ENCODE measurements at regions not wholly inside any gene's neighbourhood (a gene's known extent, or its start where the extent isn't known, plus 50 kb on each side); places are given as distances from the start of the nearest gene placed in this dataset.

GRCh38 chr13:90049989-90050671 is 1297.4 kb upstream of the MIR17HG start:
- ChIA-PET POLR2A (no interaction called here), RAD21 (ENCODE audit: low non-redundant PET in 1 of 2, low total read pairs in 2 of 2, uncharacterized antibody in 2 of 2, unreplicated experiment in 2 of 2) (no interaction called here), CTCF (no interaction called here)
- no peak overlapping the region for H3K9ac ChIP-seq (ENCODE audit: low read length)
- H3K9me2 ChIP-seq (ENCODE audit: insufficient read depth): no peaks in the 10 kb centered on the region
- DNase-seq (ENCODE audit: low read depth, low spot score) (no peak), ATAC-seq (no peak)
- H2AFZ ChIP-seq (ENCODE audit: low read depth, low read length, poor library complexity, severe bottlenecking): no peak overlapping the region
- no TSS peak for BruUV-seq (replicated peaks)
- H3K27ac ChIP-seq (ENCODE audit: low read depth, low read length): no peak overlapping the region
- peaks cover 0 to 3% of the 10 kb centered on the region in 2 experiments; a peak in 2 of 4 replicates for H3K4me1 ChIP-seq (ENCODE audit: control insufficient read depth in 1 of 2, insufficient read depth in 2 of 2, low read length in 2 of 2)
- no peak overlapping the region for H3K4me3 ChIP-seq (replicated peaks in 1 of 2; ENCODE audit: low read depth in 1 of 2, low read length in 2 of 2)
- no peaks in the 10 kb centered on the region for H3K36me3 ChIP-seq (ENCODE audit: control insufficient read depth in 1 of 2, insufficient read depth in 2 of 2, low read length in 2 of 2)
- H3K79me2 ChIP-seq (ENCODE audit: insufficient read depth, low read length): no peaks in the 10 kb centered on the region
- intact Hi-C loops (cut with micrococcal nuclease): no loop called here
- H3K27me3 ChIP-seq (ENCODE audit: insufficient read depth, low read length): no peaks in the 10 kb centered on the region
- H3K4me2 ChIP-seq (ENCODE audit: low read length): no peak overlapping the region
- H3K9me3 ChIP-seq (ENCODE audit: control insufficient read depth in 1 of 2, insufficient read depth in 1 of 2, low read depth in 1 of 2, low read length in 2 of 2): peaks cover 6% of the 10 kb centered on the region in 2 experiments; a peak in 2 of 4 replicates
- no peaks in the 10 kb centered on the region for H4K20me1 ChIP-seq (ENCODE audit: insufficient read depth)
- TF ChIP-seq MAX (IDR thresholded peaks at IDR 0.05) (no peak), EZH2 (IDR thresholded peaks at IDR 0.05) (no peak), ZBTB33 (IDR thresholded peaks at IDR 0.05; ENCODE audit: extremely low read depth, insufficient replicate concordance, low read length) (no peak), CEBPB (IDR thresholded peaks at IDR 0.05; ENCODE audit: low read depth) (no peak), CBX3 (IDR thresholded peaks at IDR 0.05; ENCODE audit: low read depth) (no peak), EZH2phosphoT487 (IDR thresholded peaks at IDR 0.05; ENCODE audit: borderline replicate concordance) (no peak), FOSL1 (IDR thresholded peaks at IDR 0.05; ENCODE audit: low read depth) (no peak), ZNF274 (IDR thresholded peaks at IDR 0.05; ENCODE audit: low read depth, low read length) (no peak), CTCF (IDR thresholded peaks at IDR 0.05 in 2 of 3, conservative IDR thresholded peaks at IDR 0.05 in 1 of 3; ENCODE audit: borderline replicate concordance in 1 of 3, insufficient read depth in 1 of 3, low read depth in 2 of 3, low read length in 2 of 3) (no peak), JUND (IDR thresholded peaks at IDR 0.05) (no peak), SRF (IDR thresholded peaks at IDR 0.05; ENCODE audit: low read depth) (no peak), POLR2AphosphoS5 (IDR thresholded peaks at IDR 0.05; ENCODE audit: low read depth, low read length) (no peak), SIN3A (IDR thresholded peaks at IDR 0.05; ENCODE audit: low read depth) (no peak), REST (IDR thresholded peaks at IDR 0.05; ENCODE audit: low read depth) (no peak), ATF3 (IDR thresholded peaks at IDR 0.05) (no peak), TCF7L2 (IDR thresholded peaks at IDR 0.05; ENCODE audit: borderline replicate concordance, extremely low read depth, insufficient read depth, insufficient read length) (no peak), POLR2A (IDR thresholded peaks at IDR 0.05; ENCODE audit: borderline replicate concordance, extremely low read depth, insufficient read depth, insufficient read length) (no peak), ELF1 (IDR thresholded peaks at IDR 0.05; ENCODE audit: borderline replicate concordance, low read depth) (no peak)

Data from HCT116 (cell line).